ENCODE measurements at regions not wholly inside any gene's neighbourhood (a gene's known extent, or its start where the extent isn't known, plus 50 kb on each side); places are given as distances from the start of the nearest gene placed in this dataset.
A peak's percentile ranks its signal among the peaks of the same experiment; 100 is the strongest.

GRCh38 chr15:57835119-57835518 is 128.6 kb downstream of the POLR2M start:
- no peak for ATAC-seq (ENCODE audit: low read depth)
- Mint-ChIP-seq H3K4me3 (no peak overlapping the region), H3K4me1 (no peaks in the 10 kb centered on the region), H3K9me3 (peaks cover 6% of the 10 kb centered on the region), H3K27ac (no peak overlapping the region), H3K36me3 (no peaks in the 10 kb centered on the region), H3K27me3 (peaks cover 28% of the 10 kb centered on the region)
- no peak for DNase-seq
- POLR2A ChIA-PET: no interaction called here

DNA sequence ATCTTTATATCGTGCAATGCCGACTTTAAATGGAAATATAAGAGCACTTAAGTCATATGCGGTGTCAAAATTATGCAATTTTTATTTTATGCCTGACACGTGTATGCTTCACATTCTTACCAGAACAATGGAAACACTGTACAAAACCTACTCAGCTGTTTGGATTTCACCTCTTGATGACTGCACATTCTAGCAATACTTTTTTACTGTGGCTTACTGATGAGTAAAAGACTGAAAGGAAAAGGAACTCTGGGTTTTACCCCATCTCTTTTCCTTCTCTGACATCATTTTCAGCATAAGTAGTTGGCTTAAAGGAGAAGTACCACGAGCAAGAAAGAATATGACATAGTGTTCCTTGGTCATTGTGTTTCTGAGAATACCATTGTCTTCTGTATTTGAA is 142.8 kb downstream of the POLR2M start:
- Mint-ChIP-seq H3K27me3 (peaks cover 23% of the 10 kb centered on the region), H3K36me3 (no peaks in the 10 kb centered on the region), H3K27ac (no peak overlapping the region), H3K4me1 (no peaks in the 10 kb centered on the region), H3K9me3 (no peaks in the 10 kb centered on the region), H3K4me3 (no peak overlapping the region)
- ATAC-seq (ENCODE audit: low read depth) (no peak), DNase-seq (no peak)
- POLR2A ChIA-PET: no interaction called here

GRCh38 chr15:57854531-57854930 is 148.0 kb downstream of the POLR2M start:
- ATAC-seq (ENCODE audit: low read depth) (no peak), DNase-seq (no peak)
- Mint-ChIP-seq H3K4me1 (peaks cover 2% of the 10 kb centered on the region), H3K36me3 (no peaks in the 10 kb centered on the region), H3K27me3 (peaks cover 37% of the 10 kb centered on the region), H3K4me3 (no peak overlapping the region), H3K9me3 (no peaks in the 10 kb centered on the region), H3K27ac (no peak overlapping the region)
- POLR2A ChIA-PET: no interaction called here

DNA sequence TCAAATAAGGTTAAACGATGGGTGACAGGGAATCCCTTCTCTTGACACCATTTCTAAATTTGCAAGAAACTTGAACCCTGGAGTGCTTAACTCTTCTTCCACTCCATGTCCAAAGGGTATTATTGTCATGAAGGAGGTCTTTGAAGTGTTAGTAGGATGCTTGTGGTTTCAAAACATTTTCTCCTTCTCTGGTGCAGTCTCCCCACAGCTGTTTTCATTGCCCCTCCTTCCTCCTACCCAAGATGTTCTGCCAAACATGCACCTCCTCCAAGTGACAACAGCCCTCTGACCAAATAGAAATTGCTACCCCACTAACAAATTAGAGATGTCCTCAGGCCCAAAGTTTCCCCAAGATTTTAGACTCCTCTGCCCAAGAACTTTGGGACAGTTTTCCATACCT is 151.4 kb downstream of the POLR2M start:
- H3K36me3 Mint-ChIP-seq: no peaks in the 10 kb centered on the region
- H3K27me3 Mint-ChIP-seq: peaks cover 39% of the 10 kb centered on the region
- H3K27ac Mint-ChIP-seq: no peak overlapping the region
- no peaks in the 10 kb centered on the region for H3K9me3 Mint-ChIP-seq
- DNase-seq: no peak
- H3K4me3 Mint-ChIP-seq: no peak overlapping the region
- POLR2A ChIA-PET: interaction anchor here (0.7 kb wide), 1 partner anchor 210 kb away, joined by 3 read pairs; no protein-coding TSS in a partner anchor
- H3K4me1 Mint-ChIP-seq: peaks cover 2% of the 10 kb centered on the region
- no peak for ATAC-seq (ENCODE audit: low read depth)

- no peak for ATAC-seq (ENCODE audit: low read depth)
- no peak overlapping the region for H3K27ac Mint-ChIP-seq
- POLR2A ChIA-PET: no interaction called here
- no peaks in the 10 kb centered on the region for H3K36me3 Mint-ChIP-seq
- H3K9me3 Mint-ChIP-seq: no peaks in the 10 kb centered on the region
- DNase-seq: no peak
- H3K27me3 Mint-ChIP-seq: peaks cover 33% of the 10 kb centered on the region
- H3K4me3 Mint-ChIP-seq: no peak overlapping the region
- H3K4me1 Mint-ChIP-seq: peaks cover 2% of the 10 kb centered on the region
Observed at GRCh38 chr15:57859130-57859685, 152.7 kb downstream of the POLR2M start.

DNA sequence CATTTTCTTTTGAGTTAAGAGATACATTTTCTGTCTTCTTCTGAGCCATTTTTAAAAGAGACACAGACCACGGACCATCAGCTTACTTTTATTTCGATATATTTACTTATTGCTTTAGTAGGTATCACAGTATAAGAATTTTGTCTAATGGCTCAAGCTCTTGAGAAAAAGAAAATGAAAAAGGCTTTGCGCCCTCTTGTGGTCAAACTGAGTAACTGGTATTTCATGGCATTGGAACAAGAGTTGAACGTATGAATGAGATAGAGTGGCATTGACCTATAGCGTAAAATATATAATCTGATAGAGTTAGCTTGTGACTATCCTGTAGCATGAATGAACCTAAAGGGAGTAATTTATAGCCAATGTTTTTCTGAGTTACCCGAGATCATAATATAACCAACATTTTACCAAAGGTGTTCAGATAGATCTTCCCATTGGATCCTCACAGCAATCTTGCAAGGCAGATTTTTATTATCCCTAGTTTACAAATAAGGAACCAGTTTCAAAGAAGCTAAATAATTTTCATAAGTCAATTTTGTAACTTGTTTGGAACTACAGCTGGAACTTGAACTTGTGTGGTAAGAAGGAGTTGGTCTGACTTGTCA is 154.6 kb downstream of the POLR2M start:
- Mint-ChIP-seq H3K27me3 (peaks cover 44% of the 10 kb centered on the region), H3K27ac (no peak overlapping the region), H3K4me1 (peaks cover 2% of the 10 kb centered on the region), H3K36me3 (no peaks in the 10 kb centered on the region), H3K9me3 (no peaks in the 10 kb centered on the region), H3K4me3 (no peak overlapping the region)
- POLR2A ChIA-PET: no interaction called here
- no peak for DNase-seq
- peak; percentile 22 for ATAC-seq (ENCODE audit: low read depth)

DNA sequence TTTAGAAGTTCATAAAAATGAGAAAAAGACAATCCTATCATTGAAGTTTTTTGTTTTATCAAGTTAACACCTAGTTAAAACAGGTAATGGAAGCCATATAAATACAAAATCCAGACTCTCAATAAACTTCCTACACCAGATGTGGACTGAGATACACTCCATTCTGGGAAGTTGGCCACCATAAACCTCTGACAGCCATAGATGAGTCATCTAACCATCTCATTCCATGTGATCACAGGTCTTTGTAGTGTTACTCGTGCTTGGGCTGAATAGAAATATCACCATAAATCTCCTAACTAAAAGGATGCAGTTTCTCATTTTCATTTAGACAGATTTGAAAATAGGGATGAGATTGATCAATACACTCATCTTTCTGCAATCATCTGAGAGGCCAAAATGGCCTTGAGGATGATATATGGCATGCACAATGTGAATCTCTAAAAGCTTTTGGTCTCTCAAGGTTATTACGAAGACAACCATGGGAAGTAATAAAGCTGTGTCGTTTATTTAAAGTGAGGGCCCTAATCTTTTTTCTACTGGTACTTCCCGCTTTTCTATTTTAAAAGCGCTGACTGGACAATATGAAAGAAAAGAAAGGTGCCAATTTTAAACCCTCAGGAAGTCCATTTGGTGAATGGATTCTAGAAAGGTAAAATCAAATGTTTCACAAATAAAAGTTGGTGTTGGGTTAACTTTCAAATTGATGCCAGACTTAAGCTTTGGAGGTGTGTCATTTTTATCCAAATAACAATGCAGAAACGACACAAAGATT is 155.5 kb downstream of the POLR2M start:
- no peak overlapping the region for H3K27ac Mint-ChIP-seq
- peaks cover 52% of the 10 kb centered on the region for H3K27me3 Mint-ChIP-seq
- POLR2A ChIA-PET: no interaction called here
- no peaks in the 10 kb centered on the region for H3K9me3 Mint-ChIP-seq
- H3K4me1 Mint-ChIP-seq: peaks cover 2% of the 10 kb centered on the region
- H3K36me3 Mint-ChIP-seq: no peaks in the 10 kb centered on the region
- H3K4me3 Mint-ChIP-seq: no peak overlapping the region
- ATAC-seq (ENCODE audit: low read depth) (no peak), DNase-seq (no peak)

DNA sequence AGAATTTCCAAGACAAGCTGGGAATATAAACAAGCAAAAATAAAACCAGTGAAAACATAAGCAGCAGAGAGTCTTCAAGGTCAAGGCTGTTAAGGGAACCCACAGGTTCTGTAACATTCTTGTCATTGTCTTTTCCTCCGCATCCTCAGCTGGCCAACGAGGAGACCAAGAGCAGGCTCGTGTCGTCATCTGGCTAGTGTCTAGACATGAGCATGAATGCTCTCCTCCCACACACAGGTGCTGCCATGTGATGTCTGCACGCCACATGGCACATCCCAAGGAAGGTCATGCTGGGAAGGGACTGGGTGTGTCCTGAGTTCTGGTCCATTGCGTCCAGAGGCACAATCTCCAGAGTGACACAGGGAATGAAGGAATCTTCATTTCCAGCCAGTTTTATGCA is 156.2 kb downstream of the POLR2M start:
- no peaks in the 10 kb centered on the region for H3K36me3 Mint-ChIP-seq
- peaks cover 8% of the 10 kb centered on the region for H3K4me1 Mint-ChIP-seq
- no peak for DNase-seq
- peaks cover 53% of the 10 kb centered on the region for H3K27me3 Mint-ChIP-seq
- ATAC-seq (ENCODE audit: low read depth): no peak
- no peaks in the 10 kb centered on the region for H3K9me3 Mint-ChIP-seq
- POLR2A ChIA-PET: no interaction called here
- no peak overlapping the region for H3K4me3 Mint-ChIP-seq
- H3K27ac Mint-ChIP-seq: no peak overlapping the region

DNA sequence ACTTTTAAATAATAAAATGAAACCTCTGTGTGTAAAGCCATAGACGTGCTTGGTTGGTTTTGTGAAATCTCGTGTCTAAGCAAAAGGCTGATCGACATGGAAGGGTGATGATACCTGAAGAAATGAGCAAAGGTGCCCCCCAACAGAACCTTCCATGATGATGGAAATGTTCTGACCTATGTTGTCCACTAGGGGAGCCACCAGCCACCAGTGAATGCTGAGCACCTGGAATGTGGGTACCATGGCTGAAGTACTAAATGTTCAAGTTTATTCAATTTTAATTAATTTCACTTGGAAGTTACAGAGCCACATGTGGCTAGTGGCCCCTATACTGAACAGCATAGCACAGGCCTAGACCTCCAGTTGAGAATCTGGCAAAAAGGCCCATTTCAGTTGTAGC is 158.8 kb downstream of the POLR2M start:
- H3K27me3 Mint-ChIP-seq: peaks cover 63% of the 10 kb centered on the region
- POLR2A ChIA-PET: interaction anchor here (0.6 kb wide), 1 partner anchor 201 kb away, joined by 3 read pairs; no protein-coding TSS in a partner anchor

GRCh38 chr15:57866149-57866736 is 159.7 kb downstream of the POLR2M start:
- Mint-ChIP-seq H3K27ac (no peak overlapping the region), H3K4me1 (peaks cover 17% of the 10 kb centered on the region), H3K9me3 (no peaks in the 10 kb centered on the region), H3K4me3 (no peak overlapping the region), H3K36me3 (no peaks in the 10 kb centered on the region), H3K27me3 (peaks cover 65% of the 10 kb centered on the region)
- POLR2A ChIA-PET: interaction anchor here (0.6 kb wide), 1 partner anchor 200 kb away, joined by 3 read pairs; no protein-coding TSS in a partner anchor
- peak; percentile 76 for DNase-seq
- peak; percentile 27 for ATAC-seq (ENCODE audit: low read depth)

More for the DNA sequence above, 158.8 kb downstream of the POLR2M start:
- H3K36me3 Mint-ChIP-seq: no peaks in the 10 kb centered on the region
- H3K4me1 Mint-ChIP-seq: peaks cover 17% of the 10 kb centered on the region
- H3K27ac Mint-ChIP-seq: no peak overlapping the region
- ATAC-seq (ENCODE audit: low read depth) (no peak), DNase-seq (no peak)
- H3K9me3 Mint-ChIP-seq: no peaks in the 10 kb centered on the region
- no peak overlapping the region for H3K4me3 Mint-ChIP-seq

- Mint-ChIP-seq H3K27me3 (peaks cover 82% of the 10 kb centered on the region), H3K27ac (peak overlapping the region; percentile 29), H3K9me3 (no peaks in the 10 kb centered on the region), H3K36me3 (no peaks in the 10 kb centered on the region), H3K4me3 (peak overlapping the region; percentile 49), H3K4me1 (peaks cover 17% of the 10 kb centered on the region)
- DNase-seq: peak; percentile 36
- POLR2A ChIA-PET: interaction anchor here (0.5 to 0.7 kb wide), 2 partner anchors 223 to 226 kb away, joined by 3 read pairs; no protein-coding TSS in a partner anchor
- ATAC-seq (ENCODE audit: low read depth): peak; percentile 77
Observed at GRCh38 chr15:57867970-57868798, 161.7 kb downstream of the POLR2M start.

DNA sequence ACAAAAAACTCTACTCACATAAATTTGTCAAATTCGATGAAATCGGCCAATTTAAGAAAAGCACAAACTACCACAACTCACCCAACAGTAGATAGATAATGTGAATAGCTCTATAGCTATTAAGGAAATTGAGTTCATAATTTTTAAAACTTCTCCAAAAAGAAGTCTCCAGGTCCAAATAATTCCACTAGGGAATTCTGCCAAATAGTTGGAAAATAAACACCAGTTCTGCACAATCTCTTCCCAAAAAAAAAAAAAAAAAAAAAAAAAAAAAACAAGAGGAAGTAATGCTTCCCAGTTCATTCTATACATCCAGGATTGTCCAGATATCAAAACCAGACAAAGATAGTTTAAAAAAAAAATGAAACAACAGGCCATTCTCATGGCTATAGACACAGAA is 164.2 kb downstream of the POLR2M start:
- DNase-seq: no peak
- H3K27me3 Mint-ChIP-seq: peaks cover 88% of the 10 kb centered on the region

More for the DNA sequence above, 164.2 kb downstream of the POLR2M start:
- no peak overlapping the region for H3K4me3 Mint-ChIP-seq
- H3K4me1 Mint-ChIP-seq: peaks cover 17% of the 10 kb centered on the region
- peaks cover 2% of the 10 kb centered on the region for H3K36me3 Mint-ChIP-seq
- POLR2A ChIA-PET: no interaction called here
- H3K9me3 Mint-ChIP-seq: peaks cover 8% of the 10 kb centered on the region
- no peak overlapping the region for H3K27ac Mint-ChIP-seq
- ATAC-seq (ENCODE audit: low read depth): no peak
